NCI-H446 (cell line): ENCODE measurements at regions not wholly inside any gene's neighbourhood (a gene's known extent, or its start where the extent isn't known, plus 50 kb on each side); places are given as distances from the start of the nearest gene placed in this dataset.
"Not testable (repeated sequence)": the region's sequence is repeated elsewhere in the genome, so short reads cannot be mapped to it uniquely, and the experiment has no call there.

Experiments
- DNase-seq, 2 experiments: peaks; one replicate each; lab custom pipeline; 2025; lab: John Stamatoyannopoulos, UW

DNA sequence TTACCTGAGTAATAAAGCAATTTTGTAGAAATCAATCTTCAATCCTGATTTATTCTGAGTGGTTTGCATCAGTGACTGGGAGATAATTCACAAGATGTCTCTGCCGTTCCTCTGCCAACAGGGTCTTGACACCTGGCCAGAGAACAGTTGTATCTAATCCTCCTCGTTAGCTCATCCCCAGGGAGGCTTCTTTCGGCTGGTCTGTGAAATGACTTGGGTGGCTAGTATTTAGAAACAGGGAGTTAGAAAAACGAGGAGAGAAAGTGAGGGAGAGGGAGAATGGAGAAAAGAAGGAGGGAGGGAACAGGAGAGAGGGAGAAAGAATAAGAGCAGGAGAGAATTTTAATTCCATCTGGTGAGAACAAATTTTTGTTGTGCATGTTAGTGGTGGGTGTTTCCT lies 600.2 kb upstream of the TLE4 start:
- DNase-seq: no peak

DNA sequence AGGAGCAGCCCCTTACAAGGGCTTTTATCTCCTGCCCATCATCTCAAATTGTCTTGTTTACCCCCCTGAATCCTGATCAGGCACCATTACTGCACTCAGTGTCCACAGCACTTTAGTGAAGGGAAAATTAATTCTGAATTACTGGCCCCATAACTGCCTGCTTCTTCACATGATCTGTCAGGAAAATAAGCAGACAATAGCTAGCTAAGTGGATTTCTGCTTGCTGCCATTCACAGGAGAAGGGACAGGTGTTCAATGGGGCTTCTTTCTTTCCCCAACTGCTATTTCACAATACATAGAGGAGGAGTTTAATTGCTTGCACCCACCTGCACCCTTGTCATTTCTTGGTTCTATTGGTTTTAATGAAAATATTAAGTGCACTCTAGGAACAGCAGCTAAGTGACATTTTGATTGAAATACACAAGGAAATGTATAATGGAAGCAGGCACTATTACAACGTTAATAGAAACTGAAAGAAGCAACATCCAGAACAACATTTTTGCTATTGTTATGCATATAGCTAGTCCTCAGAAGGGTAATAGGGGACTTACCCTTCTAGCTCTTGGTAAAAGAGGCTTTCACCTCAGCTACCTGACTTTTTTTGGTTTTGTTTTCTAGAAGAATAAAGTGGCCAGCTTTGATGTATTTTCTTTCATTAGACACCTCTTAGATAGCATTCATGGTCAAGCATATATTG lies 599.3 kb upstream of the TLE4 start:
- DNase-seq: no peak

DNA sequence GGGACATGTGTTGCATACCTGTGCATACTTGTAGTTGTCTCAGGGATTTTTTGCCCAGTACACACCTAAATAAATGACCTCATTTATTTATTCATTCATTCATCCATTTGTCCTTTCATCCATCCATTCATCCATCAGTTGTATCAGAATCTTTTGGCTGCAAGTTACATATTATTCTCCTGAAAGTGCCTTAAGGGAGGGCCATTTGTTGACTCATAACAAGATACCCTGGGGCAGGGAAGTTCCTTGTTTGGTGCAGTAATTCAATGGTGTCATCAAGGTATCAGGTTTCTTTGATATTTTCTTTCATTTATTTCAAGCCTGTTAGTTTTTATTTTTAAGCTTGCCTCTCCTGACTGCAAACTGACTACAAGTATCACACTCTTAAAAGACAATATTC lies 597.9 kb upstream of the TLE4 start:
- DNase-seq: no peak

DNA sequence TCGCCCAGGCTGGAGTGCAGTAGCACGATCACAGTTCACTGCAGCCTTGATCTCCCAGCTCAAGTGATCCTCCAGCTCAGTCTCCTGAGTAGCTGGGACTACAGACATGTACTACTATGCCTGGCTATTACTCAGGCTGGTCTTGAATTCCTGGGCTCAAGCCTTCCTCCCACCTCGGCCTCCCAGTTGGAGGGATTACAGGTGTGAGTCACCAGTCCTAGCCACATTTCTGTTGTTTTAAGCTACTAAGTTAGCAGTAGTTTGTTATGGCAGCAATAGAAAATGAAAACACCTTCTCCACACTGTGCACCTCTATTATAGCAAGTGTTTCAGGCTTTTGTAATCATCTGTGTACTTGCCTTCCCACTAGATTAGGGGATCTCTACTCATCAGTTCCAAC lies 588.9 kb upstream of the TLE4 start:
- DNase-seq: no peak

DNA sequence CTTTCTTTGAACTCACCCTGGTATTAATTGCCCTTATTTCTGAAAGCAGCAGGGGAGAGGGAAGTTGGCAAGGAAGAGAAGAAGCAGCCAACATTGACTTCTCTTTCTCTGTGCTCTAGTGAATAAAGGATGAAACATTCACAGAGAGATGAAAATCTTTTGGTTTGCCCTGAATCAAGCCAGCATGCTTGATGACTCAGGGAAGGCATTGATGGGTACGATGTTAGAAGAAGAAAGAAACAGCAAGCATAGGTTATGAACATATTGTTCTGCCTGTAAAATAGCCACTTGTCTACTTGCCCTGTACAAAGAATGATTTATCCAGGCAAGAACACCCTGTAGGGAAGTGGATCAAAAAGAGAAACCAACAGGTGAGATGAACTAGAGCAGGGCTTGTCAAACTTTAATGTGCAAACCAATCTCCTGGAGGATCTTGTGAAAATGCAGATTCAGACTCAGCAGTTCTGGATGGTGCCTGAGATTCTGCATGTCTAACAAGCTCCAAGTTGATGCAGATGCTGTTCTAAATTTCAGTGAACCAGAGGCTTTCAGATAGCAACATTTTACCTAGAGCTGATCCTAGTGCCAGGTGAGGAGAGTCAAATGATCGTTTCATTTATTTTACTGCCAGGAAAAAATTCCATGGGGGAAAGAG lies 586.6 kb upstream of the TLE4 start:
- no peak for DNase-seq

DNA sequence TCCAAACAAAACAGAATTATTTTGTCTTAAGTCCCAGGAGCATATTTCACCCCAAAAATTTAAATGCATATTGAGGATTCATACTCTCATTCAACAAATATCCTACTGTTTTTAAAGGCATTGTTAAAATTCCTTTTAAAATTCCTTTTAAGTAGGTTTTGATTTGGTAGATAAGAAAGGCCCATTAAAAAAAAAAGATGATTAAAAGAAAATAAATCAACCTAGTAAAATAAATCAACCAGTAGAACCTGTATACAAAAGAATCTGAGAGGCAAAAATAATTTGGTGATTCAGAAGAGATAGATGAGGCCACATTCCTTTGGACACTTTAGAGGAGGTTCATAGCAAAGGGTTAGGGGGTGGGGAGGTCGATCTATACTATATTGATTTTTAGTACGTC lies 585.3 kb upstream of the TLE4 start:
- no peak for DNase-seq

DNA sequence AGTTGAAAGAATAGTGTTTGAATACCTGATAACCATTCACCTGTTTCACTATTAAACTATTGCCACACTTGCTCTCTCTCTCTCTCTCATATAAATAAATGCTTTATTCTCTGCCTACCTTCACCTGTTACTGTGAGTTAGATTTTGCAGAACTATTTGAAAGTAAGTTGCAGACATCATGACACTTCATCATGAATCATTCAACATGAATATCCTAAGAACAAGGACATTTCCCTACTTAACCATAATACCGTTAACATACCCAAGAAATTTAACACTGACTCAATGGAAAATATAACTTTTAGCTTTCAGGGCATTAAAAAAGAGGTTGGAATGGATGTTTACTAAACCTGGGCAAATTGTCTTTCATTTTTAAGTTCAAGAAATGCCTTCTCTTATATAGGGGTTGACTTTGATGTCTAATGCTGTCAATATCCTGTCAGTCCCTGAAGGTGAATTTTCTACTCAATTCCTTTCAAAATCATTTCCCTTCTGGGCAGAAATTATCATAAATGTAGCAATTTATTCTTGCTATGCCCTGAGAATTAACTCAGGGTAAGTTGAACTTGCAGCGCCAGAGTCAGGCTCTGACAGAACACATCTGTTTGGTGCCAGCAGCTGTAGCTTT lies 582.6 kb upstream of the TLE4 start:
- DNase-seq: no peak

DNA sequence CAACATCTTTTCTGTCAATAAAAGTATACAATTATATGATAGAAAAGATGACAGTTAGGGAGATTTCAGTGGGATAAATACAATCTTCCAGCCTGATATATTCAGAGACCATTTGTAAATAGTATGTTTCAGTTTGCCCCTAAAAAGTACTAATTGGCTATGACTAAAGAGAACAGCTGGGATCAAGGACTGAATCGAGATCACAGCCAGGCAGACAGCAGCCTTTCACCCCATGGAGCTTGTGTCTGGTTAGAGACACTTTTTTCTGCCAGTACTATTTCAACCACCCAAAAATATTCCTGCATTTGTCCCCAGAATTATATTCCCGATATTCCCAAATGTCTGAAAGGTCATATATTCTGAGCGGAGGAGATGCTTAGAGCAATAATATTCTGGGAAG lies 577.3 kb upstream of the TLE4 start:
- DNase-seq: no peak

DNA sequence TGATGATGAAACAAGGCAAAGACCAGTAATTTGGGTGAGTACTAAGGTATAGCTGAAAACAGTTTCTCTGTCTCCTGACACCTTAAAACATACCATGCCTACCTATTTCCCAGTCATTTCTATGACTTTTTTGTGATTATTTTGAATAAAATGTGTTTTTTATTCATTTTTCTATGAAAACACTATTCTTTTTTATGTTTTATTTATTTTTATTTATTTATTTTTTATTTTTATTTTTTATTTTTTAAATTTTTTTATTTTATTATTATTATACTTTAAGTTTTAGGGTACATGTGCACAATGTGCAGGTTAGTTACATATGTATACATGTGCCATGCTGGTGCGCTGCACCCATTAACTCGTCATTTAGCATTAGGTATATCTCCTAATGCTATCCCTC lies 576.8 kb upstream of the TLE4 start:
- DNase-seq: not testable (repeated sequence)

DNA sequence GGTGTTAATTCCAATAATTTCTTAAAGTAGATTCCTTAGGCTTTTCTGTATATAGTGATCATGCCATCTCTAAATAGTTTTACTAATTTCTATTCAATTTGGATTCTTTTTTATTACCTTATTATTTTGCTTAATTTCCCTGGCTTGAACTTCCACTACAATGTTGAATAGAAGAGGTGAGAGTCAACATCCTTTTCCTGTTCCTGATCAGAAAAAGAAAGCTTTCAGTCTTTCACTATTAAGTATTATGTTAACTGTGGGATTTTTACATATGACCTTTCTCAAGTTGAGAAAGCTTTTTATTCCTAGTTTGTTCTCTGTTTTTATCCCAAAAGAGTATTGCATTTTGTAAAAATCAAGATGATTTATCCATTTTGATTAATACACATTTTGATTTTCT lies 574.5 kb upstream of the TLE4 start:
- no peak for DNase-seq

DNA sequence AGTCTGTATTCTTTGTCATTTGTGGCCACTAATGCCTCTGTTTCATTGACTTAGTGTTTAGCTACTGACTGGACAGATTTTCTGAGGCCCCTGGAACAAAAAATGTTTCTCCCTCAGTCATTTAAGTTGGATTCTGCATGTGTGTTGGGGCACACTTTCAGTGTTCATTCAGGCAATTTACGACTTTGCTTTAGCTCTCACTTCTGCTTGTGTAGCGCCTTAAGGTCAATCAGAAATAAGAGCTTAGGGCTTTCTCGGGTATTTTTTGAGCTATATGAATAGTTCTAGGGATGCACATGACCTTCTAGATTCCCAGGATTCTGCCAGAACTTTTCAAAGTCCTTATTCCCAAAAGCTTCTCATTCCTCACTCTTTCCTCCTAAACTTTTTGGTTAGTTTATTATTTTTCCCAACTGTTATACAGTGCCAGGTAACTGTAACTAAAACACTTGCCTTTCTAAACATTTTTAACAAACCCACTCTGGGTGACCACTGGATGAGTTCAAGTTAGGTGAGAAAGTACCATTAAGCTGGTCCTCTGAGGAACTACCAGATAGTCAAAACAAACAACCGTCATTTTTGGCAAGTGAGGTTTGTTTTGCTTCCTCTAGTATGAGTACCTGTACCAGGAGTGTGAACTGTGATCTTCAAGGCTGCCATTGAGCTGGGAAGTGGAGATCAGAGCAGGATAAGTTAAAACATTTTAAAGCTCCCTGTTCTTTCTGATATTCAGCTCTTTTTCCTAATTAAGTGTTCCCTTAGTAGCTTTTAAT lies 571.3 kb upstream of the TLE4 start:
- no peak for DNase-seq

DNA sequence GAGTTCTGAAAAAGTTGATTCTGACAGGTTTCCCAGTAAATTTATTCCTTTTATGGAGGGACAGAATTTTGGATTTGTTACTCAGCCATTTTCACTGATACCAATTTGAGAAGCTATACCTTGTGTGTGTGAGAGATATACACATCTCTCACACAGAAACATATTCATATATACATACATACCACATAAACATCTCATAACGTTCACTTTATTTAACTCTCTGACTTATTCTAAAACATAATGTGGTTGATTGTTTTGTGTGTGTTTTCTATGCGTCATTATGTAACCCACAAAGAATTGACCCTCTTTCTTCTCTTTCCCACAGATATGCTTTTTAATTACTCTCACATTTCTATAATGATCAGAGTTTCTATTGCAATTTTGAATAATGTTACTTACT lies 570.8 kb upstream of the TLE4 start:
- no peak for DNase-seq

DNA sequence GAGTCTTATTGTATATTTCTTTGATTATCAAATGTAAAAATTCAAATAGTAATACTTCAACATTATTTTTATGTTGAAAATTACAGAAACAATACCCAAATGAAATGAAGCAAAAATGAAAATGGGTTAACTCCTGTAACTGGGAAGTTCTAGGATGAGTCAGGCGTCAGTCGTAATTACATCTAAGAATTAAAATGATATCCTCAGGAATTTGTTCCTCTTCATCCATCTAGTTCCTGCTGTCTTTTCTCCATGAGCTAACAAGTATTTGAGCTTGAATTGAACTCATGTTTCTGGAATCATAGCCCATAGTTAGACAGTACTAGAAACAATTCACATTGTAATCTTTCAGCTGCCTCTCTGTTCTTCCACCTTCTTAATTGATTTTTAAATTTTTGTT lies 568.3 kb upstream of the TLE4 start:
- no peak for DNase-seq

DNA sequence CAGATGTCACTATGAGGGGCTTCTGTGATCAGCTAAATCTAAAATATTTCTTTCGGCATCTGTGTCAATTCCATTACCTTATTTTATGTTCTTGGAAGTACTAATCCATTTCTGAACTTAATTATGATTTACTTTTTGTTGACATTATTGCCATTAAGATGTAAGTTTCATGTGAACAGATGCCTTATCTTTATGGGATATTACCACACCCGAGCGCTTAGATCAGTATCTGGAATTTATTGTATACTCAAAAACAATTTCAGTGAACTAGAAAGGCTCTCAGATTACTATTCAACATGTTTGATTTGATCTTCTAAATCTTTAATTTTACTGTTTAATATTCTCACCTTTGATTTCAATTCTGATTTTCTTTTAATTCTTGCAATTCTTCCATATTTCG lies 567.7 kb upstream of the TLE4 start:
- DNase-seq: no peak

DNA sequence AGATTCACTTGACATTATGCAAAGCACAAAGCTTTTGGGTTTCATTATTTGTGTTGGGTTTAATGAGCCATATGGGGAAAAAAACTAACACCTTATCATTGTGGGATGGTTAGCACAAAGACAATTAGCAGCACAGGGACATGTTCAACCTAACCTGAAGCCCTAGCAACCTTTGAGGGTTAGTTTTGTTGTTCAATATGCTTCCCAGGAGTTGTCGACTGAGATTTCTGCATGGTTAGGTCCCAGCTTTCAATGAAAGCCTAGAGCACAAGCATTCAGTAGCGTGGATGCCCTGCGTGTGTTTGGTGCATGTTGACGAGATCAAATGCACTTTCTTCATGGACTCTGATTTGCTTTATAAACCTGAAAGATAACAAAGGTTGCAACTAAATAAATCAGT lies 565.2 kb upstream of the TLE4 start:
- DNase-seq: no peak

DNA sequence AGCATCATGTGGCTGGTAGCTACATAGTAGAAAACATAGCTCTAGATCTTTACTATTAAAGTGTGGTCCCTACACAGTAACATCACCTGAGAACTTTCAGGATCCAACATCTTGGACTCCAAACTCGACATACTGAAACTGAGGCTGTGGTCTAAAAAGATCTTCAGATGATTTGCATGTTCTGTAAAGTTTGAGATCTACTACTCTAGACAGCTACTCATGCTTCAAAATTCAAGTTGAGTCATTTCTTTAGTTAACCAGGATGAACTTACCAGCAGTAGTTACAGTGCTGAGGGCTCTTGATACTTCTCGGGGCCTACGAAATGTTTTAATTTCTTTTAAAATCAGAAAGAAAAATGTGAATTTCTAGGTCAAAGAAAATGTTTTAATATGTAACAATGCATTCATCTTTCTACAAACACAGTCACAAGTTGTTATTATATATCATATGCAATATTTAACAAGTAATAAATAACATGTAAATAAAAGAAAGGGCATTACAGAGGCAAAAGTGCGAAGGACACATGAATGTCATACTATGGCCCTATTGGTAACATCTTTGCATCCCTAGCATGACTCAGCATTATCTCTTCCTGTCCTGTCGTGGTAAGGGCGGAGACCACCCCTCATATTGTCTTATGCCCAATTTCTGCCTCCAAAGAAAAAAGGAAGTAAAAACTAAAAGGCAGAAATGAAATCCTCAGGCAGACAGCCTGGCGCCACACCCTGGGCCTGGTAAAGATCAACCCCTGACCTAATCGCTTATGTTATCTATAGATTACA lies 563.9 kb upstream of the TLE4 start:
- DNase-seq: no peak

DNA sequence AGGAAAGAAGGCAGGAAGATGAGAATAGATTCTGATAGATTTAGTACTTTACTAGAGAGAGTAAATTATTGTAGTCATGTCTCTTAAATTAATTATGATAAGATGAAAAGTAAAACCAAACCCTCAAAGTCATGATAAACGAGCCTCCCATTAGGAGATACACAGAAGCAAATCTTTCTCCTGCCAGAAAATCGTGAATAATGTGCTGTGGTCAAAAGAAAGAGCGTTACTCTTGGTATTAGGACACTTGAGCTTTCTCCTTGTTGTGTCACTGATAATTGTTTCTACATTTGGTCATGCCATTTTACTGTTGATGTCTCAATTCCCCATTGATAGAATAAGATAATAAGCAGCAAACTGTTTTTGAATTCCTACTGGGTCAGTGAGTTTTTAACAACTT lies 562.8 kb upstream of the TLE4 start:
- no peak for DNase-seq

DNA sequence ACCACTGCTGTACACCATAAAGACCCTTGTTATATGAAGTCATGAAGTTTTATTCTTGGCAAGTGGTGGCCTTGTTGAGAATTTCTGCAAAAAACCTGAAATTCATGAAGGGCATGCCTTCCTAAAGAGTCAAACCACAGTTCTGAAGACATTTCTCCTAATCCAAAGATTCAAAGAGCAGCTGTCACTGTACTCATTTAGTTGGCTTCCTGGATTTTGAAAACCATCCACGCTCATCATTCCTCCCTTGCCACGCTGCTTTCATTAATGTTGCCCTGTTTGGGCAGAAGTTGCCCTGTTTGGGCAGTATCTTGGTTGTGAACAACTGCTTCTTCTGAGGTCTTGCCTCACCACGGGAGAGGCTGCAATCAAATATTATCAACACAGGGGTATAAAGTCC lies 560.3 kb upstream of the TLE4 start:
- no peak for DNase-seq

DNA sequence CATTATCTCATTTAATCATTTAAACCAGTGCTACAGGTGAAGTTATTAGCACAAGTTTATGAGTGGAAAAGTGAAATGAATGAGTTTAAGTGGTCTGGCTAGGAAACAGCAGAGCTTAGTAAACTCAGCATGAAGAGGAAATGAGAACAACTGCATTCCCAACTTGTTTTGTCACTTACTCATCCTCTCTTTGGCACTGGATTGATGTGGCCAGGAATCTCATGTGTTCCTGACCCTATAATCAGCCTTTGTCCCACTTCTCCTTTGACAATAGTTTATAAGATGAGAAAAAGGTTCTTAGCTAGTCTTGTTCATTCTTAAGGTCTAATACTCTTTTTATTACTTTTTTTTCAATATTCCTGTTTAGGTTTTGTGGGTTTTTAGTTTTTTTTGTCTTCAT lies 559.2 kb upstream of the TLE4 start:
- no peak for DNase-seq

DNA sequence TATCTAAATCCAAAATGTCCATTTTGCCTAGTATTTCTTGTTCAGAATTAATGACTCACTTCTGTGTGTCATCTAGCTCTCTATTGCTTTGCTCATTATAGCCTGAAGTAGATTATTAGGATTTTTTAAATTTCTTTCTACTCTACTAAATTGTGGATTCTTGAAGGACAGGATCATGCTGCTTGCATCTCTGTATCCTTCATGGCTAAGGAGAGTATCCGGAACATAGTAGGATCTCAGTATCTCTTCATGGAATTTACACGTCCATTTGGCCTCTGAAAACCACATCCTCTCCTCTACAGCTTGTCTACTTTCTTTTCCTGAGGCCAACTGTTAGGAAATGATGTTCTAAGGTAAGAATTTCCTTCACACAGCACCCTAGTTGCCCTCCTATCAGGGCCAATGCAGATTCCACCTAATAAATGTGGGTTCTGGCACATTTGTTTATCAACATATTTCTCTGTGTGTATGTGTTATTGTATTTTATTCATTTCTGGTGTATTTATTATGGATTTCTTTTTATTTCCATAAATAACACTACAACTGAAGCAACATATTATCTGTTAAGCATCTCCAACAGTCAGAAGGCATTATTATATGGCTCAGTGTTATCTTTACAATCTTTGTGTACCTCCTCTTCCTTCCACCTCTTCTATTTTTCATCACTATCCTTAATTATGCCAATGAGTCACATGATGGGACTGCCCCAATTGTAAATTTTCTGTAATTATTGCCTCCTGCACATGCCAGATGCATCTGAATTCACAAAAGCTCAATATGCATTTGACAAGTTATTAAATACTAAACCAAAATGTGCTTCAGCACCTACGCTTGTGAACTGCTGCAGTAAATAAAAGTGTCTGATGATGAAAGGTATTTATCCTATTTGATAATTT lies 557.8 kb upstream of the TLE4 start:
- DNase-seq: no peak
